ENCODE measurements at regions not wholly inside any gene's neighbourhood (a gene's known extent, or its start where the extent isn't known, plus 50 kb on each side); places are given as distances from the start of the nearest gene placed in this dataset.

DNA sequence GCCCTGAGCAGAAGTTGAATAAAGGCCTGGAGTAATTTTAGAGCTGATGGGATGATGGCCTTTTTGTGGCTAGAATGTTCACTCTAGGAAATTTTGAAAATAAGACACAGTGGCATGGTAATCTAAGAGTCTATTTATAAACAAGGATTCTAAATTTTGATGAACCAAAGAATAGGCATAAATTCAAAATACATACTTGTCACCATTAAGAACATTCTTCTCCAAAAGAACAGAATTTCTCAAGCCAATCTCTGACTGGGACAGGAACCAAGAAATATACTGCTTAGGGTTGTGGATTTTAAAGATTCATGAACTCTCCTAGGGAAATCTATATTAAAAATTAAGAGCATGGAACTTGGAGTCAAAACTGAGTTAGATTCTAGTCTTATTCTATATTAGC, 98.2 kb upstream of the SETBP1 start:
- H3K4me1 ChIP-seq (ENCODE audit: control insufficient read depth, insufficient read depth, low read length), result peaks cover 3% of the 10 kb centered on the region; the same call in 1 of the 2 replicates
- no peak overlapping the region for H3K4me3 ChIP-seq (ENCODE audit: low read depth, low read length)
- no peaks in the 10 kb centered on the region for H3K9me3 ChIP-seq (ENCODE audit: control insufficient read depth, insufficient read depth, low read length)
- H3K36me3 ChIP-seq (ENCODE audit: control insufficient read depth, insufficient read depth, low read length), result no peaks in the 10 kb centered on the region
- no peaks in the 10 kb centered on the region for H3K27me3 ChIP-seq (ENCODE audit: control insufficient read depth, insufficient read depth, low read length)
- no peak overlapping the region for H3K9ac ChIP-seq (ENCODE audit: low read depth, low read length)
- H3K27ac ChIP-seq (ENCODE audit: low read depth, low read length), result no peak overlapping the region

DNA sequence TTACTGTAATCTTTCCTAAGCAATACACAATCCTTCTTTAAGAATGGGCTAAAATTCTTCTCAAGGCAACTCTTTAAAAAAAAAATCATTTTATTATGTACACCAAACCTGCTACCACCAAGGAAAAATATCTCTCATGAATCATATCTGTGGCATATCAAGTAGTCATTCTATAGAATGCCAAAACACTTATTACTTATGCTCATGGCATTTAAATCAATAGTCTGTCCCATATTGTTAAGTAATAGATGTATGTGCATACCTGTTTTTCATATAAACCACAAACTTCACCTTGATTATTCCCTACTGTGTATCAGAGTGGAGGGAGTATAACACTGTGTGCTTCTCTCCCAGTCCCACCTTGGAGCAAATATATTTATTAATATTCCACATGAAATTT, 95.8 kb upstream of the SETBP1 start:
- Histone ChIP-seq H3K27me3 (ENCODE audit: control insufficient read depth, insufficient read depth, low read length) (no peaks in the 10 kb centered on the region), H3K36me3 (ENCODE audit: control insufficient read depth, insufficient read depth, low read length) (no peaks in the 10 kb centered on the region), H3K9ac (ENCODE audit: low read depth, low read length) (no peak overlapping the region), H3K4me1 (ENCODE audit: control insufficient read depth, insufficient read depth, low read length) (no peaks in the 10 kb centered on the region), H3K4me3 (ENCODE audit: low read depth, low read length) (no peak overlapping the region), H3K27ac (ENCODE audit: low read depth, low read length) (no peak overlapping the region), H3K9me3 (ENCODE audit: control insufficient read depth, insufficient read depth, low read length) (no peaks in the 10 kb centered on the region)

DNA sequence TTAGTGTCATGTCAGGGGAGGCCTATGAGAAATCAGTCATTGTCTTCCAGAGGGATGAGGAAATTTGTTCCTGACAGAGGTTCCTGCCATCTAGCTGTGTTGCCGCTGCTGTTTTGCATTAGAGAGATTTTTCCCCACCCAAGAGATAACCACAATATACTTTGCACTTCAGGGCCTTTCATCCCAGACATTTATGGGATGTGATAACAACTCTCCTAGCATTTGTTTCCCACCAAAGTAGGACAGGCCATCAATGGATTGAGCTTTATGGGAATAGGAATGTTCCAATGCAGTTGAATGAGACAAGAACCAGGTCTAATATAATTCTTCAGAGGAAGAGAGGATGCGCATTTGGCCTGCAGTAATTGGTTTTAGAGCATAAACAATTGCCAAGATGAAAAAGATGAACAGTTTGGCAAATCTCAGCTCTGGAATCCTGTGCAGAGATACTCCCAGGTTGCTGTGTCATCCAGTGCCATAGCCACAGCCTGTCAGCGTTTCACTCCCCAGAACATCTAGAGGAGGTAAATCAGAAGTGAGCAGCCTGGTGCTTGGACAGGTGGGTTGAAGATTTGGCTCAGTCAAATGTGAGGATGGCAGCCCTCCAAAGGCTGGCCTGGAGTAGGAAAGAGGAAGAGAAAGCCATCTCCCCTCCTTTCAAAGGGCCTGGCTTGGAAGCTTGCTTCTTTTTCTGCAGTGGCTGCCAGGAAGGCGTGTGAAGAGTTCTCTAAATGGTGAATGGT, 93.7 kb upstream of the SETBP1 start:
- Histone ChIP-seq H3K4me1 (ENCODE audit: control insufficient read depth, insufficient read depth, low read length) (no peaks in the 10 kb centered on the region), H3K9me3 (ENCODE audit: control insufficient read depth, insufficient read depth, low read length) (no peaks in the 10 kb centered on the region), H3K4me3 (ENCODE audit: low read depth, low read length) (no peak overlapping the region), H3K36me3 (ENCODE audit: control insufficient read depth, insufficient read depth, low read length) (no peaks in the 10 kb centered on the region), H3K27me3 (ENCODE audit: control insufficient read depth, insufficient read depth, low read length) (no peaks in the 10 kb centered on the region), H3K9ac (ENCODE audit: low read depth, low read length) (no peak overlapping the region), H3K27ac (ENCODE audit: low read depth, low read length) (no peak overlapping the region)

DNA sequence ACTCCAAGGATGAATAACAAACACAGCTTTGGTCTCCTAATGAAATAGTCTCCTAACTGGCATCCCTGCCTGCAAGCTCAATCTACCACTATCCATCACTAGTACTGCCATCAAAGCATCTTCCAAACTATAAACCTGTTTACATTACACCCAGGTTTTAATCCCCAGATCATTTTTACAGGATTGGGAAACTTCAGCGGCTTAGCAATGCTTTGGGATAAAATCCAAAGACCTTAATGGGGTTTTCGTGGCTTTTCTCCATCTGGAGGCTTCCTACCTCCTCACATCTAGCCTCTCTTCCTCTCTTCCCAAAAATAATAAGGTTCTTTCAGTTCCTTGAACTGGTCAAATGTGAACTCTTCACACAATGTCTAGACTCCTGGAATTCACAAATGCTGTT, 92.2 kb upstream of the SETBP1 start:
- H3K27me3 ChIP-seq (ENCODE audit: control insufficient read depth, insufficient read depth, low read length), result no peaks in the 10 kb centered on the region
- no peak overlapping the region for H3K9ac ChIP-seq (ENCODE audit: low read depth, low read length)
- H3K4me3 ChIP-seq (ENCODE audit: low read depth, low read length), result no peak overlapping the region
- H3K27ac ChIP-seq (ENCODE audit: low read depth, low read length), result no peak overlapping the region
- H3K9me3 ChIP-seq (ENCODE audit: control insufficient read depth, insufficient read depth, low read length), result no peaks in the 10 kb centered on the region
- H3K4me1 ChIP-seq (ENCODE audit: control insufficient read depth, insufficient read depth, low read length), result no peaks in the 10 kb centered on the region
- H3K36me3 ChIP-seq (ENCODE audit: control insufficient read depth, insufficient read depth, low read length), result no peaks in the 10 kb centered on the region

DNA sequence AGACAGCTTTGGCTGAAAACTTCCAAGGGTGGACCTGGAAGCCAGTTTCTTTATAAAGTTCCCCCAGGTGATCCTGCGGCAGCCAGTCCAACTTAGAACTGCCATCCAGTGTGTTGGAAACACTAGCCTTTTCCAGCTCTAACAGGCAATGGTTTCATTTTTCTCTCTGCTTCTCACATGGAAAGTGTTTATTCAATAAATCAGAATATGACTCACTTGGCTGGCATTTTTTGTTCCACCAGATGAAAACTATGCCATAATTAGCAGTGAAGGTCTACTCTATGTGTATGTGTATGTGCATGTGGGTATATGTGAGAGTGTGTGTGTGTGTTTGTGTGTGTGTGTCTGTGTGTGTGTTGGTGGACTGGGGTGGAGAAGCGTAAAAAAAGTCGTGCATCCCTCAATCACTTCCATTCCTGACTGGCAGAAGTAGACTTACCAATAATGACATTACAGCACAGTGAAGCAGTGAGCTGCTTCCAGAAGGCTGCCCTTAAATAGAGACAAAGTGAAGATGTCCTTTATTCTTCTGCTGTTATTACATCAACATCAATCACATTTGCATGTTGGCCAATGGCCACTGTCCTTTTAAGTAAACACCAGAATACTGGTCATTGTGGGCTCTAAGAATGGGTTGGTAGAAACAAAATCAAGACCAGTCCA, 90.9 kb upstream of the SETBP1 start:
- Histone ChIP-seq H3K27ac (ENCODE audit: low read depth, low read length) (no peak overlapping the region), H3K9ac (ENCODE audit: low read depth, low read length) (no peak overlapping the region), H3K9me3 (ENCODE audit: control insufficient read depth, insufficient read depth, low read length) (no peaks in the 10 kb centered on the region), H3K4me1 (ENCODE audit: control insufficient read depth, insufficient read depth, low read length) (peaks cover 3% of the 10 kb centered on the region; the same call in 1 of the 2 replicates), H3K4me3 (ENCODE audit: low read depth, low read length) (no peak overlapping the region), H3K27me3 (ENCODE audit: control insufficient read depth, insufficient read depth, low read length) (no peaks in the 10 kb centered on the region), H3K36me3 (ENCODE audit: control insufficient read depth, insufficient read depth, low read length) (no peaks in the 10 kb centered on the region)

DNA sequence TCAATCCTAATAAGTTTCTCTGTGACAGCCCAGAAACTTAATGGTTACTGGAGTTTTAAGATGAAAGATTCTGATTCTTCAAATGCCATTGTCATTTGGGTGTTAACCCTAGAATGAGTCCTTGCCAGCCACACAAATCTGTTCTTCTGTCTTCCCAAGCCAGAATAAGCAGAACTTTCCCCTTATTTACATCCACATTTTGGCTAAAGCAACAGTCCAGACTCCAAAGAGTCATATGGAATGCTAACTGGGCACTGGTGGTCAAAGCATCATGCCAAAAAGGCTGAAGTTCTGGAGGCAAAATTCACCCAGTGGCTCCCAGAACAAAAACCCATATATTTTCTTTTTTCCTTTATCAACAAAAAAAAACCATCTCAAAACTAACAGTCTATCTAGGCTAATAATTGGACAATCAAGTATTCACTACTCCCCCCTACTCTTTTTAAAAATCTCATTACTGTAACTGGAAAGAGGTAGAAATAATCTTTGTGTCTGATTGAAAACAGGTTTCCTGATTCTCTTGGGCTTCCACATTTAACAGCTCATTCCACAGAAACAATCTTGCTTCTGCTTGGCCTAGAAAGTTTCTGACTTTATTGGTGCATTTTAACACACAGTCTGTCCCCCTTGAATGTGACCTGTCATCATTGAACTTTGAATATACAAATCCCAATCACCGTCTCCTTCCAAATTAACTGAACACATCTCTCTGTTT, 89.6 kb upstream of the SETBP1 start:
- H3K27ac ChIP-seq (ENCODE audit: low read depth, low read length), result no peak overlapping the region
- no peaks in the 10 kb centered on the region for H3K9me3 ChIP-seq (ENCODE audit: control insufficient read depth, insufficient read depth, low read length)
- H3K27me3 ChIP-seq (ENCODE audit: control insufficient read depth, insufficient read depth, low read length), result no peaks in the 10 kb centered on the region
- H3K36me3 ChIP-seq (ENCODE audit: control insufficient read depth, insufficient read depth, low read length), result no peaks in the 10 kb centered on the region
- no peak overlapping the region for H3K4me3 ChIP-seq (ENCODE audit: low read depth, low read length)
- no peak overlapping the region for H3K9ac ChIP-seq (ENCODE audit: low read depth, low read length)
- H3K4me1 ChIP-seq (ENCODE audit: control insufficient read depth, insufficient read depth, low read length), result peaks cover 8% of the 10 kb centered on the region; the same call in 1 of the 2 replicates

DNA sequence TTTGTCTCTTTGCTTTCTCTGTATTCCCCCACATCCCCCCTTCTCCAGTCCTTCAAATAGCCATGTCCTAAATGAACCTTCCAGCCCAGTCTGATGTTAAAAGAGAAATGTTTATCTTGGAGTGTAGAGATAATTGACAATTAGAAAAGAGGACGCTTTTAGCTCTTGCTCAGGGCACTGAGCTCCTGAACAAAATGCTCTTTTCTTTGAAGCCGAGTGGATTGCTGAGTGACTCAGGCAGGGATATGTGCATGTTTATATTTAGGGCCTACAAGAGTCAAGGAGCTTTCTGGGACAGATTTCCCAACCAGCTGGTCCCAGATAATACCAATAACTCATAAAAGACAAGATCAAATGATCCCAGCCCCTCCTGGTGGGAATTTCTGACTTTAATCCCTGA, 88.0 kb upstream of the SETBP1 start:
- H3K4me3 ChIP-seq (ENCODE audit: low read depth, low read length), result no peak overlapping the region
- no peaks in the 10 kb centered on the region for H3K36me3 ChIP-seq (ENCODE audit: control insufficient read depth, insufficient read depth, low read length)
- H3K27me3 ChIP-seq (ENCODE audit: control insufficient read depth, insufficient read depth, low read length), result no peaks in the 10 kb centered on the region
- no peaks in the 10 kb centered on the region for H3K9me3 ChIP-seq (ENCODE audit: control insufficient read depth, insufficient read depth, low read length)
- H3K9ac ChIP-seq (ENCODE audit: low read depth, low read length), result no peak overlapping the region
- peaks cover 8% of the 10 kb centered on the region; the same call in 1 of the 2 replicates for H3K4me1 ChIP-seq (ENCODE audit: control insufficient read depth, insufficient read depth, low read length)
- H3K27ac ChIP-seq (ENCODE audit: low read depth, low read length), result no peak overlapping the region

DNA sequence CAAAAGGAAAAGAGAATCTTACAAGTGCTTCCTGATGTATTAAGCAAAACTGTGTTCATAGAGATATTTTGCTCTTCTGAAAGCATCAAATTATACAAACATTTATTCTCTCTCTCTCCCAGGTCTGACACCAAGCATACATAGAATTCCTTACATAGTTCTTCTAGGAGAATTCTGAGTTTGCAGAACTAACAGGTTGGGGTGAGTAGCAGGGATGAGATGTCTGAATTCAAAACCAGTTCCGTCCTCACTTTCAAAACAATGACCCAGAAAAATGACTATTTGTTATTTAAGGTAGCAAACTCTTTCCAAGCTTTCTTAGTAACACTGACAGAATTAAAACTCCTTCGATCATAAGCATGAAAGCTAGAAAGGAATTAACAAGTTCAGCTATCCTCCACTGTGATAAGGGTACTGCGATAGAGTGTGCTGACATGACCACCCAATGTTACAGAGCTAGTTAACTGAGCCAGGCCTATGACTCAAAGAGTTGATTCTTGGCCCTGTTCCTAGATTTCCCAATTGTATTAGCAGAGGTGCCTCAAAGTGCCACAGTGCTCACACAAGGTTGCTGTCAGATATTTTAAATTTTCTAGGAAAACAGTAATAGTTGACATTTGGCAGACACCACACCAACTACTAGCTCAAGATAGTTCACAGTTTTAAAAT, 85.8 kb upstream of the SETBP1 start:
- Histone ChIP-seq H3K9ac (ENCODE audit: low read depth, low read length) (no peak overlapping the region), H3K27me3 (ENCODE audit: control insufficient read depth, insufficient read depth, low read length) (no peaks in the 10 kb centered on the region), H3K27ac (ENCODE audit: low read depth, low read length) (no peak overlapping the region), H3K4me3 (ENCODE audit: low read depth, low read length) (no peak overlapping the region), H3K36me3 (ENCODE audit: control insufficient read depth, insufficient read depth, low read length) (no peaks in the 10 kb centered on the region), H3K9me3 (ENCODE audit: control insufficient read depth, insufficient read depth, low read length) (no peaks in the 10 kb centered on the region), H3K4me1 (ENCODE audit: control insufficient read depth, insufficient read depth, low read length) (peaks cover 11% of the 10 kb centered on the region; the same call in 1 of the 2 replicates)

DNA sequence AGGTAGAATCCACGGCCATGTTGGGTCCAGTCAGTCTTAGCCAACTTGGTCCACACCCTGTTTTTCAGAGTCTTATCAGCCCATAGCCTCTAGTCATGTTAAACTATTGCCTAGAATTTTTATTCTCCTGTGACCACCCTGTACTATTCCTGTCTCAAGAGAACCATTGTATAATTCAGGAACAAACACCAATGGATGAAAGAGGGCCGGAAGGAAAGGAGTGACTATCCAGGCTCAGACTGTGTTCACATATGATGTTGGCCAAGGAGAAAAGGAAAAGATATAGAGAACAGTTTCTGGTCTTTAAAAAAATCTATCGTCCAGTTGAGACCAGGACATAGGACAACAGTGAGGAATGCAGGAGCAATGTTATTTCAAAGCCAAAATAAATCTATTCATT, 82.9 kb upstream of the SETBP1 start:
- Histone ChIP-seq H3K4me3 (ENCODE audit: low read depth, low read length) (no peak overlapping the region), H3K27ac (ENCODE audit: low read depth, low read length) (no peak overlapping the region), H3K27me3 (ENCODE audit: control insufficient read depth, insufficient read depth, low read length) (no peaks in the 10 kb centered on the region), H3K36me3 (ENCODE audit: control insufficient read depth, insufficient read depth, low read length) (no peaks in the 10 kb centered on the region), H3K9ac (ENCODE audit: low read depth, low read length) (no peak overlapping the region), H3K4me1 (ENCODE audit: control insufficient read depth, insufficient read depth, low read length) (peaks cover 11% of the 10 kb centered on the region; the same call in 1 of the 2 replicates), H3K9me3 (ENCODE audit: control insufficient read depth, insufficient read depth, low read length) (no peaks in the 10 kb centered on the region)

DNA sequence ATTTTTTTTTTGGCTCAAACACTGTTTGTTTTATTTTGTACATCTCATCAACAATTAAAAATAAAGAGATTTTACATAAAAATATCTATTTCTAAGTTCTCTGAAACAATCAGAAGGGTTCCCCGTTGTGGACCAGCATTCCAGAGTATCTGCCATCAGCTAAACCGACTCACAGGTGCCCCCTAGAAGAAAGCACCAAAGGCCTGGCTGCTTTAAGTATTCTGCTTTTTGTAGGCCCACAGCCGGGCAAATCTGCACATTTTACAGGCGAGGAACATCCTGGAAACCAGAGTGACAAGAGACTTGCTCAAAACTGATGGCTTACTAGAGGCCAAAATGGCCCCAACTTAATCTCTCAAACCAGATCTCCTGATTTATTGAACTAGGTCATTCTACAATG, 82.2 kb upstream of the SETBP1 start:
- Histone ChIP-seq H3K9me3 (ENCODE audit: control insufficient read depth, insufficient read depth, low read length) (no peaks in the 10 kb centered on the region), H3K27me3 (ENCODE audit: control insufficient read depth, insufficient read depth, low read length) (no peaks in the 10 kb centered on the region), H3K27ac (ENCODE audit: low read depth, low read length) (no peak overlapping the region), H3K36me3 (ENCODE audit: control insufficient read depth, insufficient read depth, low read length) (no peaks in the 10 kb centered on the region), H3K4me3 (ENCODE audit: low read depth, low read length) (no peak overlapping the region), H3K9ac (ENCODE audit: low read depth, low read length) (no peak overlapping the region), H3K4me1 (ENCODE audit: control insufficient read depth, insufficient read depth, low read length) (peaks cover 11% of the 10 kb centered on the region; the same call in 1 of the 2 replicates)

All from HUES48 (cell line).